Skeletal muscle tissue (tissue), 3 donors: ENCODE measurements at regions not wholly inside any gene's neighbourhood (a gene's known extent, or its start where the extent isn't known, plus 50 kb on each side); places are given as distances from the start of the nearest gene placed in this dataset.

Experiments used
- H3K27ac ChIP-seq: one replicate; pipeline ENCODE4 v1.7.0; 2013; ENCODE audit warnings: mild to moderate bottlenecking, low read depth, low read length, inconsistent platforms
- H3K27me3 ChIP-seq, 3 donors: one replicate each; pipeline ENCODE4 v1.7.0; 2013; ENCODE audit warnings: low read length in 3 of 3; ENCODE audit not compliant: control insufficient read depth in 3 of 3, insufficient read depth in 3 of 3
- H3K36me3 ChIP-seq, 3 donors: one replicate each; pipeline ENCODE4 v1.7.0; 2013; ENCODE audit warnings: low read length in 3 of 3; ENCODE audit not compliant: control insufficient read depth in 3 of 3, insufficient read depth in 3 of 3
- H3K4me1 ChIP-seq, 3 donors: one replicate each; pipeline ENCODE4 v1.7.0; 2013; ENCODE audit warnings: low read length in 3 of 3, mild to moderate bottlenecking in 3 of 3; ENCODE audit not compliant: control insufficient read depth in 3 of 3, insufficient read depth in 3 of 3
- H3K4me3 ChIP-seq, 3 donors: one replicate each; pipeline ENCODE4 v1.7.0; 2013; ENCODE audit warnings: low read length in 3 of 3
- H3K9ac ChIP-seq, 3 donors: one replicate each; pipeline ENCODE4 v1.7.0; 2013; ENCODE audit warnings: low read length in 3 of 3, mild to moderate bottlenecking in 3 of 3, moderate library complexity in 2 of 3, low read depth in 1 of 3
- H3K9me3 ChIP-seq, 3 donors: one replicate each; pipeline ENCODE4 v1.7.0; 2013; ENCODE audit warnings: low read length in 3 of 3; ENCODE audit not compliant: control insufficient read depth in 3 of 3
- donor health status: Osteomylitis.

DNA sequence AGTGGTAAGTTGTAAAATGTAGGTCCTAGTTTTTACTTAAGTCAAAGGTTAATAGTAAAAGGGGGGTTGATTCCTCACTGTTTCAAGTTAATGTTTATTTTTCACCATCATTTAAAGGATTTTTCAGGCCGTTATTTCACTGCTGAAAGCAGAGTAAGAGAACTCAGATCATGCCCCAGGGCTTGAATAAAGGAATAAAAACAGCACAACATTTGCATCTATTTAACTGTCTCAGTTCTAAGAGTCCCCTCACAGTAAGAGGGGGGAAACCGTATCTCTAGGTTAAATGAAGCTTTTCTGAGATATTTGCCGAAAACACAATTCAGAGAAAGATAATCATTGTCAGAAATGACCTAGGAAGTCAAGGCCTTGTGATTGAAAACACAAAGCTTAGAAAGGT, 138.2 kb upstream of the KCTD1 start:
- Histone ChIP-seq H3K4me3 (no peak overlapping the region), H3K36me3 (no peaks in the 10 kb centered on the region), H3K9me3 (no peaks in the 10 kb centered on the region), H3K27ac (no peak overlapping the region), H3K4me1 (no peaks in the 10 kb centered on the region), H3K27me3 (no peaks in the 10 kb centered on the region), H3K9ac (no peak overlapping the region)

DNA sequence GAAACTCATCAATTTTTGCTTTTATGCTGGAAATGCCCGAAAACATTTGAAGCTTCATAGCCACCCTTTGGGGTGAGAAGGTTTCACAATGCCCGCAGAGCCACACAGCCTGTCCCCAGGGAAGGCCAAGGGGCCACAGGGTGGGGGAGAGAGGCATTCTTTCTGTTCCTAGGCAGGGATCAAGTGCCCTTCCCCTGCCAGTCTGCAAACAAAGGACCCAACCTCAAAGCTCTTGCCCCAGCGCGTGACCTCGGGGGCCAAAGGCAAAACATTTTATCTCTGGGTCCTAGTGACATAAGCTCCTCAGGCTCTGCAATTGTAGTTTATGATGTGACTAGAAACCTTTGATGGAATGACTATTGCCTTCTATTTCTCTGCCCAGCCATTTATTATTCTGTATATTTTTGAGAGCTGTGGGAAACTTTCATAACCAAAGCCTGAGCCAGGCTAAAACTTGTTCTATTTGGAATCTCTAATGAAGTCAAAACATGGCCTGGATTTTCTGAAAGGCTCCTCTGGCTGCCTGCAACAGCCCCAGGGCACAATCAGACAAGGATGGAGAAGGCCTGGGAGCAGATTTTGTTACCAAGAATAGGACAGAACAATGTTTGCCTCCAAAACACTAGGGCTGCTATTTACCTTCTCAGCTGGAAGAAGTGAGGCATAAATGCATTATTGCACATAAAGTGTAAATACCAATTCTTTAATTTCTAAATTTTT, 137.2 kb upstream of the KCTD1 start:
- H3K27ac ChIP-seq = no peak overlapping the region
- H3K36me3 ChIP-seq = no peaks in the 10 kb centered on the region
- H3K9me3 ChIP-seq = no peaks in the 10 kb centered on the region
- no peak overlapping the region for H3K9ac ChIP-seq
- no peaks in the 10 kb centered on the region for H3K4me1 ChIP-seq
- H3K27me3 ChIP-seq = no peaks in the 10 kb centered on the region
- no peak overlapping the region for H3K4me3 ChIP-seq

DNA sequence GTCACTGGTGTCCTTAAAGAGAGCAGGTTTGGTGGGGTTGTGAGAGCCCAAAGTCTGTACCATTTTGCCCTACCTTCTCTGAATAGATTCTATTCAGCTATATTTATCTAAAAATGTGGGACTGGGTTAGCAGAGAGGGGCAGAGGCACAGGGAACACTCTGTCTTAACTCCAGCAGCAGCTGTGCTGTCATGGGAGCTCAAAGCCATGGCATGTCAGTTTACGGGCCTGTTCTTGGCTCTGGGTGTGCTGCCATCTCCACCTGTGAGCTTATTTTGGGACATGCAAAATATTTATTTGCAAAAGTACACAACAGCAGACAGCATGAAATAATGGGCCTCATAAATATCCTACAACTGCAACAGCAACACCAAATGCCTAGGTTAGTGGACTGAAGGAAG, 129.6 kb upstream of the KCTD1 start:
- Histone ChIP-seq H3K36me3 (no peaks in the 10 kb centered on the region), H3K4me1 (no peaks in the 10 kb centered on the region), H3K27me3 (no peaks in the 10 kb centered on the region), H3K9ac (no peak overlapping the region), H3K9me3 (no peaks in the 10 kb centered on the region), H3K27ac (no peak overlapping the region), H3K4me3 (no peak overlapping the region)

DNA sequence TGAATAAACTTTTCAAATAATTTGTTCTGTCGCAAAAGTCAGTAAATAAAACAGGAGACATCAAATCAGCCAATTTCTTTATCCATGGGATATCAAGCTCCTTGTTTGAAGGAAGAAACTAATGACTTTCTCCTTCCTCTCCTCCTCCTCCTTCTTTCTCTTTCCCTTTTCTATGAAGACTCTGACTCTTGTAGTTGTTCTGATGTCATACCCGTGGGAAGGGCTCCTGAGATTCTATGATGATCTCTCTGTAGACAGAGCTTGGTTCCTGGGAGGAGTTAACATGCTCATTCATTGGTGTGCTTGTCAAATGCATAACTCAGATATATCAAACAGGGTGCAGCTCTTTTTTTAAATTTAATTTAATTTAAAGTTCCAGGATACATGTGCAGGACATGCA, 118.7 kb upstream of the KCTD1 start:
- H3K27ac ChIP-seq = no peak overlapping the region
- H3K4me1 ChIP-seq = no peaks in the 10 kb centered on the region
- no peaks in the 10 kb centered on the region for H3K36me3 ChIP-seq
- H3K9me3 ChIP-seq = no peaks in the 10 kb centered on the region
- H3K27me3 ChIP-seq = peaks cover 0 to 7% (median under 1%) of the 10 kb centered on the region in 3 donors
- H3K4me3 ChIP-seq = no peak overlapping the region
- H3K9ac ChIP-seq = no peak overlapping the region

DNA sequence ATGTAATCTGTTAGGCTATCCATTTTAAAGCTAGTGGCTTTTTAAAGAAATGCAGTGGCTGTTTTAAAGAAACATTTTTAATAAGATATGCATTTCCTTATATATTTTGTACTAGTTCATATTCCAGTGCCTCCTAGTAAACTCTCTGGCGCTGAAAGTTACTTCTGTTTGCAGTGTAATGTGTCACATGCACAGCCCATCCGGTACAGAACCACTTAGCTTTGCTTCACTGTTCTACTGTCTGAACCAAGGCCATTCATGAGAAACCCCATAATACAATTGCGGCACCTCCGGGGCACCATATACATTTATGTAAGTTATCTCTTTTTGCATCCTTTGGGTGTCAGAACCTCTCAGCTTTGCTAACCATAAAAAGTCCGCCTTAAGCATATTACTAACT, 114.6 kb upstream of the KCTD1 start:
- Histone ChIP-seq H3K36me3 (no peaks in the 10 kb centered on the region), H3K27ac (no peak overlapping the region), H3K27me3 (peaks cover 16 to 29% (median 19%) of the 10 kb centered on the region in 3 donors), H3K9me3 (no peaks in the 10 kb centered on the region), H3K4me3 (no peak overlapping the region), H3K9ac (no peak overlapping the region), H3K4me1 (peaks cover 0 to 1% (median under 1%) of the 10 kb centered on the region in 3 donors)

DNA sequence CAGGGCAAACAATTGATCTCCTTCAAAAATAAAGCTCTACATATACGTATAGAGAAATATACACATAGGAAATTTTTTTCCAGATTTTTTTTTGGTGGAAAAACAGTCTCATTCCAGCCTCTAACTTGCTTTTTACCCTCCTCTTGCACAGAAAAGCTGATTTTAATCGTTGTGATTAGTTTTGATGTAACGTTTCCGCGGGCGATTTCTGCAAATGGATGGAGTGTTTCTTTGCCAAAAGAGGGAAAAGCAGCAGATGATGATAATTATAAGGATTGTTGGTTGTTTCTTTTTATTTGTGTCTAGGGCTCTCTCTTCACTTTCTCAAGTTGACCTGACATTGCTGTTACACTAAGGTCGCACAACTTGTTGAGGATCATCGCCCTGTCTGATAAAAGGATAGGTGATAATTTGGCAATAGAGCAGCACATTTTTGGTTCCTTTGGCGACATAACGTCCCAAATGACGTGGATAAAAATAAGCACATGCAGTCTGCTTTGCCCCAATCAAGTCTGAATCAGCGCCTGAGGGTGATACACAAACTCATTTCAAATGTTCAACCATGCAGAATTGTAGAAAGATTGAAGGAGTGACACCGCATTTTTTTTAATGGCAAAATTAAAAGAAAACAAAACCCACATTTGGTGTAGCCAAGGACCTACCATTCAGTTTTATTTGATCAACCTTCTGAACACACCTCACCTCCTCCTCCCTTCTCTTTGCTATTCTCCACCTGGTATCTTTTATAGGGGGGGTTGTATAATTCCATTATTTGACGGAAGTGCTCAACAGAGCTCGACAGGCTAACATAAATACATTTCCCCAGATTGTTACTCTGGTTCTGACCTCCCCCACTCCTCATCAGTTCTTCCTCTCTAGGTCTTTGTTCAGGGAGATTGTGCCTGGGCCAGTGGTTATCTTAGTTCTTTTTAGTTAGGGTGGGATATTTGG, 109.6 kb upstream of the KCTD1 start:
- Histone ChIP-seq H3K9me3 (no peaks in the 10 kb centered on the region), H3K4me1 (peaks cover 7 to 16% (median 13%) of the 10 kb centered on the region in 3 donors), H3K27ac (no peak overlapping the region), H3K36me3 (no peaks in the 10 kb centered on the region), H3K4me3 (peak overlapping the region; percentile 73 to 83 (median 76)), H3K27me3 (peaks cover 9 to 43% (median 36%) of the 10 kb centered on the region in 3 donors), H3K9ac (peak overlapping the region in 1 of 3 donors; percentile 68)

DNA sequence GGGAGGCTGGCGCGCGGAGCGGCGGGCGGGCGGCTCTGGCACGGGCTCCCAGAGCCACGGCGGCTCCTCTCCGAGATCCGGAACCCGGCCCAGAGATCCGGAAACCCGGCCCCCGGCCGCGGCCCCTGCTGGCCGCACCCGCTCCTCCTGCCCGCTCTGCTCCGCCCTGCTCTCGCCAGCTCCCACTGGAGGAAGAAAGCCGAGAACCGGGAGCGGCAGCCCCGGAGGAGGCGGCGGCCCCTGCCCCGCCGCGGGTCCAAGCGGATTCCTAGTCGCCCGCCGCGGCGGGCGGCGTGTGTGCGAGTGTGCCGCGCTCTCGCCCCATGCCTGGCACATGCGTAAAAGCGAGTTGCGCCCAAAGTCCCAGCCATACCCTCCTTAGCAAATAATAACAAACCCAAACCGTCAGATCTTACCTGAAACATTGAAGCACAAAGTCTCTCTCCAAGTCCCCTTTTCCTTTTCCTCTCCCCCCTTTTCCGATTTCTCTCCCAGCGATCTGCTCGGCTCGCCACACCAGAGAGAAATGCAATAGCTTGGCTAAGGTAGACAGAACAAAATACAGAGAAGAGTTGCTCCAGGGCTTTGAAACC, 108.7 kb upstream of the KCTD1 start:
- H3K27ac ChIP-seq = no peak overlapping the region
- H3K36me3 ChIP-seq = no peaks in the 10 kb centered on the region
- peak overlapping the region; percentile 55 to 78 (median 68) for H3K9ac ChIP-seq
- H3K4me3 ChIP-seq = peak overlapping the region; percentile 73 to 83 (median 76)
- H3K27me3 ChIP-seq = peaks cover 9 to 42% (median 36%) of the 10 kb centered on the region in 3 donors
- H3K9me3 ChIP-seq = no peaks in the 10 kb centered on the region
- peaks cover 7 to 16% (median 13%) of the 10 kb centered on the region in 3 donors for H3K4me1 ChIP-seq

DNA sequence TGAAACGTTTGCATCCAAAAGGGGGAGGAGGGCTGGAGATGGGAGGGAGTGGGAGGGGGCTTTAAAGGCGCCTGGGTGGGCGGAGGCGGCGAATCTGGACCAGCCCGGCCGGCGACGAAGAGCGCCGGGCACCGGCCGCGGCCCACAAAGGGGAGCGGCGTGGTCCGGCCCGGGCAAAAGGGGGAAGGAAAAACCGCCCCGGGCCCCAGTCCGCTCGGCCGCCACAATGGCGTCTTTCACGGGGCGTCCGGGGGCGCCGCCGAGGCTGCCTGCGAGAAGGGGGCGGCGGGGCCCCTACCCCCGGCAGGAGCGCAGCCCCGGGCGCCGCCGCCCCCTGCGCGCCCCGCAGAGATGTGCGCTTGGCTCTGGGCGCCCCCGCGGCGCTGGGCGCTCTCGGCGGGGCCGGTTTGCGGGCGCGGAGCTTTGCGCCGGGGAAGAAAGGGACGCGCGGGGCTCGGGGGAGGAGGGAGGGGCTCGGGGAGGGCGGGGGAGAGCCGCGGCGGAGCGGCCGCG, 108.1 kb upstream of the KCTD1 start:
- Histone ChIP-seq H3K36me3 (no peaks in the 10 kb centered on the region), H3K4me1 (peaks cover 7 to 16% (median 13%) of the 10 kb centered on the region in 3 donors), H3K9ac (peak overlapping the region in 1 of 3 donors; percentile 55), H3K9me3 (no peaks in the 10 kb centered on the region), H3K27ac (no peak overlapping the region), H3K27me3 (peaks cover 9 to 38% (median 36%) of the 10 kb centered on the region in 3 donors), H3K4me3 (peak overlapping the region; percentile 30 to 59 (median 47))

DNA sequence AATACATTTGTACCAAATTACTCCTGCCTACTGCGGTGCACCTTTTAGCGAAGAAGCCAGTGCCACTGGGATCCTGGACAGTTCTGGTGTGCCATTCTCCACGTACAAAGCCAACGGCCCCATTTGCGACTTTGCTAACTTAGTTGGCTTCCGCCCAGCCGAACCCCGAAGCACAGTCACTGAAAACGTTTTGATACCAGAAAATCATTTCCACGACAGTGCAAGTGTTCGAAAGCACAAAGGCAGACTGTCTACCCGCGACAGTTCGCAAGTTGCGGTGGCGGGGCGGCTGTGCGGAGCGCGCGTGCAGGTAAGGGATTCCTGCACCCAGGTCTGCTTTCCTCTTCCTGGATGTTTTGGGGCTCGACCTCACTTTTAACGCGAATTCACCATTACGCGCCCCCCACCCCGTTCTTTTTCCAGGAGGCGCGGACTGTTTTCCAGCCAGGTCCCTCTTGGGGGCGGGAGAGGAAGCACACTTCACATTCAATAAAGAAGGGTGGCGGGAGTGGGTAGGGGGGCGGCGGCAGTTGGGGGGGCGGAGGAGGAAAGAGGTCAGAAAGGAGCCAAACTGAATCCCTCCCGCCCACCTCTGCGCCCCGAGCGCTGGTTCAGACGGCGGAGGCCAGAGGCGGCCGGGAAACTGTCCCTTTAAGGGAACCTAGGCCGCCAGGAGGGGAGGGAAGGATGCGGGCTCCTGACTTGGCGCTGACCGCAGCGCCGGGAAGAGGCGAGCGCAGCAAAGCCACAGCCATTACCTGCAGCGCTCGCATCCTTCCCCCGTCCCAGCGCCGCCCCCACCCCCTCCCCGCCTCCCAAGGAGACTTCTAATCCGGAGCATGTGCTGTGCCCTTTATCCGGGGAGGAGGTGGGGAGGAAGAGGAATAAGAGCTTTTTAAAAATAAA, 107.4 kb upstream of the KCTD1 start:
- Histone ChIP-seq H3K9ac (peak overlapping the region in 1 of 3 donors; percentile 30), H3K27me3 (peaks cover 8 to 39% (median 38%) of the 10 kb centered on the region in 3 donors), H3K27ac (no peak overlapping the region), H3K4me3 (peak overlapping the region; percentile 42 to 59 (median 47)), H3K9me3 (no peaks in the 10 kb centered on the region), H3K36me3 (no peaks in the 10 kb centered on the region), H3K4me1 (peaks cover 7 to 16% (median 13%) of the 10 kb centered on the region in 3 donors)
